ENCODE measurements at regions not wholly inside any gene's neighbourhood (a gene's known extent, or its start where the extent isn't known, plus 50 kb on each side); places are given as distances from the start of the nearest gene placed in this dataset.

DNA sequence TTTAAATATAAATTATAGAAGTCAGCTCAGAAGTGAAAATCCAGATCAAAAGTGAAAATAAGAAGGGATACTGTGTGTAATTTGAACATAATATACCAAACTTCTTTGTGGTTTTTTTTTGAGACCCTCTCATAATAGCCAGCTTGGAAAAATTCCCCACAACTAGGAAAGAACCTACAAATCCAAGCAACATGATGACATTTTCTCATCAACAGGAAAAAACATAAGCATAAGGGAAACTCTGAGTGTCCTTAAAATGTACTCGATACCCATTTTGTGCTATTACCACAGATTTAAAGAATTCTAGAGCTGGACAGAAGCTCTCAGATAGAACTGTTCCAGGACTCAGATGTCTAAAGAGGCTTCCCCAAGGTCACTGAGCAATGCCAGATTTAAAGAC is 214.8 kb upstream of the KLF14 start:
- DNase-seq (ENCODE audit: low read depth, low spot score) (no peak), FAIRE-seq (no peak)
- H4K20me1 ChIP-seq (replicated peaks; ENCODE audit: control insufficient read depth, extremely low read depth, insufficient read depth, low read length) = no peaks in the 10 kb centered on the region
- H3K9ac ChIP-seq (replicated peaks; ENCODE audit: extremely low read depth, insufficient read depth, low read length) = no peak overlapping the region
- no TSS peak for BruUV-seq (replicated peaks)
- H3K4me2 ChIP-seq (ENCODE audit: insufficient read depth, low read length) = no peak overlapping the region
- dilution Hi-C loops (cut with MboI; ENCODE audit: extremely low pct_ligation_motif_present, low sequenced_read_pairs) (no loop called here), intact Hi-C loops (cut with micrococcal nuclease) (no loop called here)
- H3K4me3 ChIP-seq (replicated peaks in 1 of 3; ENCODE audit: insufficient read depth in 1 of 3, low read depth in 1 of 3, low read length in 3 of 3) = no peak overlapping the region
- no peak for TF ChIP-seq EZH2 (IDR thresholded peaks at IDR 0.05; ENCODE audit: borderline replicate concordance, low read depth, low read length, severe bottlenecking)
- no peak for TF ChIP-seq JUN (IDR thresholded peaks at IDR 0.05; ENCODE audit: borderline replicate concordance, insufficient read depth, insufficient read length, low read depth)
- TF ChIP-seq, protein P1, sequence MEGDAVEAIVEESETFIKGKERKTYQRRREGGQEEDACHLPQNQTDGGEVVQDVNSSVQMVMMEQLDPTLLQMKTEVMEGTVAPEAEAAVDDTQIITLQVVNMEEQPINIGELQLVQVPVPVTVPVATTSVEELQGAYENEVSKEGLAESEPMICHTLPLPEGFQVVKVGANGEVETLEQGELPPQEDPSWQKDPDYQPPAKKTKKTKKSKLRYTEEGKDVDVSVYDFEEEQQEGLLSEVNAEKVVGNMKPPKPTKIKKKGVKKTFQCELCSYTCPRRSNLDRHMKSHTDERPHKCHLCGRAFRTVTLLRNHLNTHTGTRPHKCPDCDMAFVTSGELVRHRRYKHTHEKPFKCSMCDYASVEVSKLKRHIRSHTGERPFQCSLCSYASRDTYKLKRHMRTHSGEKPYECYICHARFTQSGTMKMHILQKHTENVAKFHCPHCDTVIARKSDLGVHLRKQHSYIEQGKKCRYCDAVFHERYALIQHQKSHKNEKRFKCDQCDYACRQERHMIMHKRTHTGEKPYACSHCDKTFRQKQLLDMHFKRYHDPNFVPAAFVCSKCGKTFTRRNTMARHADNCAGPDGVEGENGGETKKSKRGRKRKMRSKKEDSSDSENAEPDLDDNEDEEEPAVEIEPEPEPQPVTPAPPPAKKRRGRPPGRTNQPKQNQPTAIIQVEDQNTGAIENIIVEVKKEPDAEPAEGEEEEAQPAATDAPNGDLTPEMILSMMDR (IDR thresholded peaks at IDR 0.05; ENCODE audit: extremely low read depth in 1 of 2, insufficient read depth in 1 of 2, low read depth in 1 of 2, low read length in 2 of 2) = no peak
- no peak for TF ChIP-seq FOS (IDR thresholded peaks at IDR 0.05; ENCODE audit: borderline replicate concordance, insufficient read depth, low read length)
- TF ChIP-seq POLR2AphosphoS5 (IDR thresholded peaks at IDR 0.05; ENCODE audit: insufficient read depth, low read depth, low read length) = no peak
- TF ChIP-seq POLR2A (IDR thresholded peaks at IDR 0.05; ENCODE audit: low read depth, low read length) = no peak
- TF ChIP-seq MYC (IDR thresholded peaks at IDR 0.05; ENCODE audit: low read depth, low read length) = no peak
- TF ChIP-seq, protein P2, sequence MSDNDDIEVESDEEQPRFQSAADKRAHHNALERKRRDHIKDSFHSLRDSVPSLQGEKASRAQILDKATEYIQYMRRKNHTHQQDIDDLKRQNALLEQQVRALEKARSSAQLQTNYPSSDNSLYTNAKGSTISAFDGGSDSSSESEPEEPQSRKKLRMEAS (IDR thresholded peaks at IDR 0.05; ENCODE audit: insufficient read depth, insufficient read length) = no peak
- no peak for TF ChIP-seq GATA2 (IDR thresholded peaks at IDR 0.05; ENCODE audit: insufficient read depth, insufficient read length, low read depth, low read length)
- H3K4me1 ChIP-seq (ENCODE audit: control insufficient read depth, extremely low read depth, insufficient read depth, low read length) = peaks cover 4% of the 10 kb centered on the region
- no peaks in the 10 kb centered on the region for H3K9me1 ChIP-seq (replicated peaks; ENCODE audit: control insufficient read depth, extremely low read depth, insufficient read depth, low read length)
- H3K36me3 ChIP-seq (ENCODE audit: control insufficient read depth in 2 of 2, extremely low read depth in 1 of 2, insufficient read depth in 2 of 2, low read length in 2 of 2) = peaks cover 0 to 6% of the 10 kb centered on the region in 2 experiments
- H3K9me3 ChIP-seq (replicated peaks; ENCODE audit: control insufficient read depth, insufficient read depth, low read length) = no peaks in the 10 kb centered on the region
- H3K27ac ChIP-seq (ENCODE audit: insufficient read depth, low read depth, low read length) = no peak overlapping the region
- ChIA-PET CTCF (interaction anchor here (1.0 to 1.4 kb wide), 2 partner anchors 12 to 52 kb away, joined by 3 to 4 read pairs; no protein-coding TSS in a partner anchor), POLR2A (no interaction called here)
- H3K79me2 ChIP-seq (ENCODE audit: control insufficient read depth, insufficient read depth, low read length) = no peaks in the 10 kb centered on the region
- H3K27me3 ChIP-seq (ENCODE audit: control insufficient read depth in 2 of 2, insufficient read depth in 2 of 2, low read length in 2 of 2) = no peaks in the 10 kb centered on the region
- no peak overlapping the region for H2AFZ ChIP-seq (ENCODE audit: low read depth, low read length)
